H9 (cell line): ENCODE measurements at regions not wholly inside any gene's neighbourhood (a gene's known extent, or its start where the extent isn't known, plus 50 kb on each side); places are given as distances from the start of the nearest gene placed in this dataset.

Source experiments
- DNase-seq: peaks from one replicate; pipeline ENCODE4 v3.0.0-alpha.2; 2017
- H2AFZ ChIP-seq: one replicate; pipeline ENCODE4 v1.6.1; 2013; ENCODE audit warnings: mild to moderate bottlenecking, low read length, control low read depth, moderate library complexity
- H2AK5ac ChIP-seq: 2 replicates; pipeline ENCODE4 v1.6.1; 2013; ENCODE audit warnings: low read length, control low read depth, mixed read lengths; ENCODE audit not compliant: insufficient read length
- H2BK120ac ChIP-seq: one replicate; pipeline ENCODE4 v1.6.1; 2013; ENCODE audit warnings: low read depth, mild to moderate bottlenecking, low read length, control low read depth, inconsistent platforms; ENCODE audit not compliant: poor library complexity, severe bottlenecking
- H2BK12ac ChIP-seq: 2 replicates; pipeline ENCODE4 v1.6.1; 2013; ENCODE audit warnings: low read length, control low read depth, mixed read lengths, low read depth; ENCODE audit not compliant: insufficient read length
- H2BK15ac ChIP-seq: 2 replicates; pipeline ENCODE4 v1.6.1; 2013; ENCODE audit warnings: low read depth, low read length, control low read depth
- H2BK20ac ChIP-seq: one replicate; pipeline ENCODE4 v1.6.1; 2013; ENCODE audit warnings: low read depth, mild to moderate bottlenecking, low read length, control low read depth, inconsistent platforms; ENCODE audit not compliant: poor library complexity, severe bottlenecking
- H2BK5ac ChIP-seq: 2 replicates; pipeline ENCODE4 v1.6.1; 2013; ENCODE audit warnings: low read length, control low read depth, mixed read lengths; ENCODE audit not compliant: insufficient read length
- H3K14ac ChIP-seq: 2 replicates; pipeline ENCODE4 v1.6.1; 2013; ENCODE audit warnings: low read length, control low read depth; ENCODE audit not compliant: insufficient read depth
- H3K18ac ChIP-seq: 2 replicates; pipeline ENCODE4 v1.6.1; 2013; ENCODE audit warnings: low read depth, mild to moderate bottlenecking, mixed read lengths, low read length, control low read depth; ENCODE audit not compliant: insufficient read length
- H3K23ac ChIP-seq: 2 replicates; pipeline ENCODE4 v1.6.1; 2013; ENCODE audit warnings: low read length, control low read depth, mixed read lengths, low read depth; ENCODE audit not compliant: insufficient read length
- H3K23me2 ChIP-seq: 2 replicates; pipeline ENCODE4 v1.6.1; 2013; ENCODE audit warnings: low read depth, mild to moderate bottlenecking, mixed read lengths, low read length, control low read depth; ENCODE audit not compliant: insufficient read length, poor library complexity, severe bottlenecking
- H3K27ac ChIP-seq: 2 replicates; pipeline ENCODE4 v1.5.1; 2013; ENCODE audit warnings: low read length, control low read depth, mixed read lengths, low read depth; ENCODE audit not compliant: insufficient read length
- H3K27me3 ChIP-seq: 2 replicates; pipeline ENCODE4 v1.6.1; 2013; ENCODE audit warnings: low read length, control low read depth, inconsistent platforms; ENCODE audit not compliant: insufficient read depth
- H3K4ac ChIP-seq: 2 replicates; pipeline ENCODE4 v1.6.1; 2013; ENCODE audit warnings: low read depth, mild to moderate bottlenecking, control low read depth, inconsistent platforms, low read length, moderate library complexity
- H3K4me1 ChIP-seq: 2 replicates; pipeline ENCODE4 v1.6.1; 2013; ENCODE audit warnings: low read length, control low read depth, inconsistent platforms; ENCODE audit not compliant: insufficient read depth
- H3K4me2 ChIP-seq: 2 replicates; pipeline ENCODE4 v1.6.1; 2013; ENCODE audit warnings: low read length, control low read depth, mixed read lengths; ENCODE audit not compliant: insufficient read length, insufficient read depth
- H3K56ac ChIP-seq: 2 replicates; pipeline ENCODE4 v1.6.1; 2013; ENCODE audit warnings: low read depth, mild to moderate bottlenecking, mixed read lengths, low read length, control low read depth; ENCODE audit not compliant: insufficient read length
- H3K79me1 ChIP-seq: 2 replicates; pipeline ENCODE4 v1.6.1; 2013; ENCODE audit warnings: low read depth, mild to moderate bottlenecking, moderate library complexity, low read length, control low read depth, inconsistent platforms; ENCODE audit not compliant: insufficient read depth, poor library complexity, severe bottlenecking
- H3K79me2 ChIP-seq: 2 replicates; pipeline ENCODE4 v1.6.1; 2013; ENCODE audit warnings: low read length, control low read depth, inconsistent platforms; ENCODE audit not compliant: insufficient read depth
- H3K9ac ChIP-seq: 2 replicates; pipeline ENCODE4 v1.6.1; 2013; ENCODE audit warnings: low read length, control low read depth, mixed read lengths; ENCODE audit not compliant: insufficient read length; ENCODE audit errors: extremely low read depth
- H3K9me3 ChIP-seq: one replicate; pipeline ENCODE4 v1.6.1; 2013; ENCODE audit warnings: low read depth, low read length, inconsistent platforms; ENCODE audit not compliant: control insufficient read depth
- H3T11ph ChIP-seq: one replicate; pipeline ENCODE4 v1.6.1; 2013; ENCODE audit warnings: mild to moderate bottlenecking, low read length, control low read depth, inconsistent platforms
- H4K20me1 ChIP-seq: one replicate; pipeline ENCODE4 v1.6.1; 2013; ENCODE audit not compliant: control insufficient read depth, insufficient read length, insufficient read depth
- H4K5ac ChIP-seq: 2 replicates; pipeline ENCODE4 v1.6.1; 2013; ENCODE audit warnings: low read depth, mild to moderate bottlenecking, mixed read lengths, low read length, control low read depth; ENCODE audit not compliant: insufficient read length
- H4K8ac ChIP-seq: replicated peaks from 2 replicates; pipeline ENCODE4 v1.6.1; 2013; ENCODE audit warnings: low read length, control low read depth, mixed read lengths, low read depth; ENCODE audit not compliant: insufficient read length
- H4K91ac ChIP-seq: 2 replicates; pipeline ENCODE4 v1.6.1; 2013; ENCODE audit warnings: low read depth, mild to moderate bottlenecking, moderate library complexity, mixed read lengths, low read length, control low read depth; ENCODE audit not compliant: insufficient read length
- H3K27ac Mint-ChIP-seq, 3 experiments: 2 replicates in 2 of 3; 3 replicates in 1 of 3; pipeline ENCODE4 v1.8.0; 2020 to 2021; ENCODE audit warnings: mixed read lengths in 3 of 3, mild to moderate bottlenecking in 1 of 3, moderate library complexity in 1 of 3
- H3K27me3 Mint-ChIP-seq: 2 replicates; pipeline ENCODE4 v1.8.0; 2021; ENCODE audit warnings: low read depth, mild to moderate bottlenecking, moderate library complexity, mixed read lengths
- H3K36me3 Mint-ChIP-seq, 3 experiments: 2 replicates in 2 of 3; 3 replicates in 1 of 3; pipeline ENCODE4 v1.8.0; 2020 to 2021; ENCODE audit warnings: low read depth in 3 of 3, mixed read lengths in 3 of 3; ENCODE audit not compliant: insufficient read depth in 1 of 3
- H3K4me1 Mint-ChIP-seq, 2 experiments: 2 replicates each; pipeline ENCODE4 v1.8.0; 2020; ENCODE audit warnings: mixed read lengths in 2 of 2
- H3K4me3 Mint-ChIP-seq, 2 experiments: 2 replicates in 1 of 2; 3 replicates in 1 of 2; pipeline ENCODE4 v1.8.0; 2020 to 2021; ENCODE audit warnings: mild to moderate bottlenecking in 2 of 2, mixed read lengths in 2 of 2, moderate library complexity in 1 of 2
- H3K9me3 Mint-ChIP-seq, 2 experiments: 2 replicates in 1 of 2; 3 replicates in 1 of 2; pipeline ENCODE4 v1.8.0; 2020; ENCODE audit warnings: mild to moderate bottlenecking in 2 of 2, mixed read lengths in 2 of 2, moderate library complexity in 1 of 2
- CTCF ChIP-seq: fragments of 200-600 bp; sonication (generic); conservative IDR thresholded peaks from 3 replicates; pipeline ENCODE4 v1.8.0; 2021; ENCODE audit warnings: antibody characterized with exemption, mild to moderate bottlenecking
- WGBS: extraction: QIAGEN DNeasy Blood & Tissue Kit; methylation state at CpG from one replicate; pipeline ENCODE4 v1.1.7; 2013; ENCODE audit warnings: missing lambda C conversion rate, low lambda C conversion rate, mixed read lengths; ENCODE audit not compliant: insufficient read length; ENCODE audit errors: extremely low coverage; 5-methylcytosine and 5-hydroxymethylcytosine counted together

- Mint-ChIP-seq H3K27me3 (peaks cover 8% of the 10 kb centered on the region), H3K9me3 (no peaks in the 10 kb centered on the region; a peak in 2 of 5 replicates), H3K4me3 (no peak overlapping the region), H3K36me3 (no peaks in the 10 kb centered on the region), H3K27ac (peak overlapping the region in 1 of 3 experiments; percentile 29; a peak in 1 of 7 replicates), H3K4me1 (peaks cover 1 to 6% of the 10 kb centered on the region in 2 experiments)
- Histone ChIP-seq H2BK5ac (no peak overlapping the region), H2AK5ac (no peak overlapping the region), H4K20me1 (no peaks in the 10 kb centered on the region), H3K23me2 (peaks cover 3% of the 10 kb centered on the region), H3K23ac (no peak overlapping the region), H3K14ac (no peak overlapping the region), H3K9ac (no peak overlapping the region), H4K8ac (no peak overlapping the region), H2BK12ac (no peak overlapping the region), H2BK15ac (no peak overlapping the region), H3K27ac (no peak overlapping the region), H2BK20ac (no peak overlapping the region), H4K91ac (no peak overlapping the region), H3K18ac (no peak overlapping the region), H3K79me2 (no peaks in the 10 kb centered on the region), H3K56ac (no peak overlapping the region), H3T11ph (no peak overlapping the region), H2BK120ac (no peak overlapping the region), H4K5ac (no peak overlapping the region), H3K4me2 (no peak overlapping the region), H3K9me3 (no peaks in the 10 kb centered on the region), H2AFZ (no peak overlapping the region), H3K79me1 (no peaks in the 10 kb centered on the region), H3K4me1 (no peaks in the 10 kb centered on the region), H3K27me3 (no peaks in the 10 kb centered on the region), H3K4ac (no peak overlapping the region)
- WGBS = no CpG with 5 or more reads among the region's 7 CpGs
- no peak for TF ChIP-seq CTCF
- no peak for DNase-seq
Observed at GRCh38 chr22:48205161-48205560, 1442.7 kb downstream of the TBC1D22A start.
